Trophoblast cell (in vitro differentiated cells and primary cell): ENCODE measurements at regions not wholly inside any gene's neighbourhood (a gene's known extent, or its start where the extent isn't known, plus 50 kb on each side); places are given as distances from the start of the nearest gene placed in this dataset.

Experiments
- DNase-seq, 2 donors: peaks; one replicate each; pipeline ENCODE4 v3.0.0-alpha.2; 2016
- H2AFZ ChIP-seq: 2 replicates; pipeline ENCODE4 v1.6.1; 2013; ENCODE audit warnings: low read length, moderate library complexity, mild to moderate bottlenecking; ENCODE audit not compliant: insufficient read depth, poor library complexity
- H2AK5ac ChIP-seq: 2 replicates; pipeline ENCODE4 v1.6.1; 2013; ENCODE audit warnings: mild to moderate bottlenecking, low read length
- H2BK120ac ChIP-seq: 2 replicates; pipeline ENCODE4 v1.6.1; 2013; ENCODE audit warnings: low read length, mild to moderate bottlenecking, moderate library complexity; ENCODE audit not compliant: insufficient read depth, poor library complexity
- H2BK12ac ChIP-seq: 2 replicates; pipeline ENCODE4 v1.6.1; 2013; ENCODE audit warnings: mild to moderate bottlenecking, low read length, moderate library complexity
- H2BK5ac ChIP-seq: 2 replicates; pipeline ENCODE4 v1.6.1; 2013; ENCODE audit warnings: low read length, low read depth, moderate library complexity, mild to moderate bottlenecking; ENCODE audit not compliant: poor library complexity
- H3K14ac ChIP-seq: 2 replicates; pipeline ENCODE4 v1.6.1; 2013; ENCODE audit warnings: mild to moderate bottlenecking, low read length
- H3K18ac ChIP-seq: 2 replicates; pipeline ENCODE4 v1.6.1; 2013; ENCODE audit warnings: mild to moderate bottlenecking, low read length
- H3K23ac ChIP-seq: 2 replicates; pipeline ENCODE4 v1.6.1; 2013; ENCODE audit warnings: low read length
- H3K27ac ChIP-seq: 2 replicates; pipeline ENCODE4 v1.5.1; 2013; ENCODE audit warnings: low read depth, mild to moderate bottlenecking, inconsistent platforms, low read length, moderate library complexity
- H3K27me3 ChIP-seq: 2 replicates; pipeline ENCODE4 v1.6.1; 2013; ENCODE audit warnings: inconsistent platforms, mild to moderate bottlenecking, low read length, moderate library complexity; ENCODE audit not compliant: insufficient read depth
- H3K36me3 ChIP-seq, 2 experiments: 1 replicate in 1 of 2; 2 replicates in 1 of 2; pipeline ENCODE4 v1.6.1; 2013; ENCODE audit warnings: low read length in 2 of 2, mild to moderate bottlenecking in 2 of 2, moderate library complexity in 1 of 2; ENCODE audit not compliant: insufficient read depth in 2 of 2, control insufficient read depth in 1 of 2
- H3K4ac ChIP-seq: 2 replicates; pipeline ENCODE4 v1.6.1; 2013; ENCODE audit warnings: low read depth, mild to moderate bottlenecking, low read length, moderate library complexity
- H3K4me1 ChIP-seq, 2 experiments: 1 replicate in 1 of 2; 2 replicates in 1 of 2; pipeline ENCODE4 v1.6.1; 2013; ENCODE audit warnings: low read length in 2 of 2, mild to moderate bottlenecking in 2 of 2, moderate library complexity in 1 of 2; ENCODE audit not compliant: insufficient read depth in 2 of 2, control insufficient read depth in 1 of 2
- H3K4me2 ChIP-seq: 2 replicates; pipeline ENCODE4 v1.6.1; 2013; ENCODE audit warnings: inconsistent platforms, mild to moderate bottlenecking, low read length, moderate library complexity
- H3K4me3 ChIP-seq: 2 replicates; pipeline ENCODE4 v1.5.1; 2013; ENCODE audit warnings: mild to moderate bottlenecking, low read depth, low read length, inconsistent platforms
- H3K79me1 ChIP-seq: one replicate; pipeline ENCODE4 v1.6.1; 2013; ENCODE audit warnings: low read length
- H3K79me2 ChIP-seq: 2 replicates; pipeline ENCODE4 v1.6.1; 2013; ENCODE audit warnings: low read length, mild to moderate bottlenecking; ENCODE audit not compliant: control insufficient read depth, insufficient read depth, poor library complexity
- H3K9ac ChIP-seq: 2 replicates; pipeline ENCODE4 v1.6.1; 2013; ENCODE audit warnings: mild to moderate bottlenecking, low read length
- H3K9me3 ChIP-seq: 2 replicates; pipeline ENCODE4 v1.6.1; 2013; ENCODE audit warnings: low read depth, mild to moderate bottlenecking, control low read depth, inconsistent platforms, low read length; ENCODE audit not compliant: insufficient read depth
- H4K12ac ChIP-seq: 2 replicates; pipeline ENCODE4 v1.6.1; 2013; ENCODE audit warnings: low read depth, mild to moderate bottlenecking, low read length, moderate library complexity
- H4K8ac ChIP-seq: 2 replicates; pipeline ENCODE4 v1.6.1; 2013; ENCODE audit warnings: low read depth, mild to moderate bottlenecking, low read length, moderate library complexity
- H4K91ac ChIP-seq: one replicate; pipeline ENCODE4 v1.6.1; 2013; ENCODE audit warnings: low read depth, mild to moderate bottlenecking, low read length, moderate library complexity
- WGBS: extraction: QIAGEN DNeasy Blood & Tissue Kit; methylation state at CpG from one replicate; pipeline ENCODE4 v1.1.7; 2013; ENCODE audit warnings: missing lambda C conversion rate; ENCODE audit not compliant: insufficient read length, insufficient coverage; ENCODE audit errors: extremely low coverage; 5-methylcytosine and 5-hydroxymethylcytosine counted together

GRCh38 chr2:54402350-54402749 is 53.8 kb upstream of the SPTBN1 start:
- Histone ChIP-seq H2BK12ac (no peak overlapping the region), H2AFZ (no peak overlapping the region), H3K27ac (no peak overlapping the region), H2AK5ac (no peak overlapping the region), H3K4ac (no peak overlapping the region), H2BK5ac (no peak overlapping the region), H4K8ac (no peak overlapping the region), H3K4me1 (no peaks in the 10 kb centered on the region), H3K4me3 (no peak overlapping the region), H3K9ac (no peak overlapping the region), H3K4me2 (no peak overlapping the region), H4K12ac (no peak overlapping the region), H3K23ac (no peak overlapping the region), H3K36me3 (no peaks in the 10 kb centered on the region), H3K9me3 (no peaks in the 10 kb centered on the region), H3K27me3 (no peaks in the 10 kb centered on the region), H2BK120ac (no peak overlapping the region), H3K14ac (no peak overlapping the region), H3K79me2 (no peaks in the 10 kb centered on the region), H3K79me1 (no peaks in the 10 kb centered on the region), H3K18ac (no peak overlapping the region), H4K91ac (no peak overlapping the region)
- no CpG with 5 or more reads among the region's 5 CpGs for WGBS
- DNase-seq, result no peak

- no peak overlapping the region for H4K91ac ChIP-seq
- no peak overlapping the region for H3K4ac ChIP-seq
- no peaks in the 10 kb centered on the region for H3K9me3 ChIP-seq
- no peak overlapping the region for H4K12ac ChIP-seq
- no peak overlapping the region for H2BK12ac ChIP-seq
- H3K4me1 ChIP-seq, result no peaks in the 10 kb centered on the region
- no peaks in the 10 kb centered on the region for H3K79me1 ChIP-seq
- no peak overlapping the region for H2AFZ ChIP-seq
- H3K9ac ChIP-seq, result no peak overlapping the region
- no peaks in the 10 kb centered on the region for H3K36me3 ChIP-seq
- H3K4me2 ChIP-seq, result no peak overlapping the region
- no peak overlapping the region for H2BK5ac ChIP-seq
- DNase-seq, result no peak
- H3K27me3 ChIP-seq, result no peaks in the 10 kb centered on the region
- H3K4me3 ChIP-seq, result no peak overlapping the region
- no peak overlapping the region for H3K23ac ChIP-seq
- H3K79me2 ChIP-seq, result no peaks in the 10 kb centered on the region
- H3K14ac ChIP-seq, result no peak overlapping the region
- H3K18ac ChIP-seq, result no peak overlapping the region
- H2BK120ac ChIP-seq, result no peak overlapping the region
- H4K8ac ChIP-seq, result no peak overlapping the region
- no peak overlapping the region for H2AK5ac ChIP-seq
- no peak overlapping the region for H3K27ac ChIP-seq
- WGBS, result no CpG with 5 or more reads among the region's 5 CpGs
Observed at GRCh38 chr2:54403512-54404238, 52.5 kb upstream of the SPTBN1 start.

- no peak overlapping the region for H2BK120ac ChIP-seq
- H2AK5ac ChIP-seq, result no peak overlapping the region
- H3K4ac ChIP-seq, result no peak overlapping the region
- H3K36me3 ChIP-seq, result no peaks in the 10 kb centered on the region
- H3K79me2 ChIP-seq, result no peaks in the 10 kb centered on the region
- no peak overlapping the region for H3K18ac ChIP-seq
- no peak overlapping the region for H4K12ac ChIP-seq
- H2BK12ac ChIP-seq, result no peak overlapping the region
- WGBS, result no CpG with 5 or more reads among the region's 4 CpGs
- H3K27me3 ChIP-seq, result no peaks in the 10 kb centered on the region
- no peak for DNase-seq
- no peak overlapping the region for H3K4me2 ChIP-seq
- no peak overlapping the region for H3K23ac ChIP-seq
- H3K9ac ChIP-seq, result no peak overlapping the region
- H2AFZ ChIP-seq, result no peak overlapping the region
- H2BK5ac ChIP-seq, result no peak overlapping the region
- H4K8ac ChIP-seq, result no peak overlapping the region
- no peaks in the 10 kb centered on the region for H3K9me3 ChIP-seq
- no peak overlapping the region for H3K14ac ChIP-seq
- no peaks in the 10 kb centered on the region for H3K79me1 ChIP-seq
- H3K4me3 ChIP-seq, result no peak overlapping the region
- H4K91ac ChIP-seq, result no peak overlapping the region
- H3K4me1 ChIP-seq, result no peaks in the 10 kb centered on the region
- H3K27ac ChIP-seq, result no peak overlapping the region
Observed at GRCh38 chr2:54404270-54404669, 51.9 kb upstream of the SPTBN1 start.

GRCh38 chr2:54406031-54406430 is 50.1 kb upstream of the SPTBN1 start:
- H2BK120ac ChIP-seq, result no peak overlapping the region
- no peak overlapping the region for H3K4me2 ChIP-seq
- H3K79me2 ChIP-seq, result no peaks in the 10 kb centered on the region
- H3K23ac ChIP-seq, result no peak overlapping the region
- no peak overlapping the region for H3K18ac ChIP-seq
- no peaks in the 10 kb centered on the region for H3K27me3 ChIP-seq
- H3K4ac ChIP-seq, result no peak overlapping the region
- no peak overlapping the region for H3K4me3 ChIP-seq
- H2BK12ac ChIP-seq, result no peak overlapping the region
- H3K9me3 ChIP-seq, result no peaks in the 10 kb centered on the region
- no peak overlapping the region for H4K91ac ChIP-seq
- no peak overlapping the region for H2BK5ac ChIP-seq
- H4K12ac ChIP-seq, result no peak overlapping the region
- no peak overlapping the region for H2AFZ ChIP-seq
- H3K36me3 ChIP-seq, result no peaks in the 10 kb centered on the region
- H4K8ac ChIP-seq, result no peak overlapping the region
- no CpG with 5 or more reads among the region's 4 CpGs for WGBS
- no peak overlapping the region for H2AK5ac ChIP-seq
- no peaks in the 10 kb centered on the region for H3K79me1 ChIP-seq
- H3K14ac ChIP-seq, result no peak overlapping the region
- H3K4me1 ChIP-seq, result no peaks in the 10 kb centered on the region
- DNase-seq, result no peak
- no peak overlapping the region for H3K9ac ChIP-seq
- H3K27ac ChIP-seq, result no peak overlapping the region
